CD4-positive, alpha-beta T cell (primary cell): ENCODE measurements at regions not wholly inside any gene's neighbourhood (a gene's known extent, or its start where the extent isn't known, plus 50 kb on each side); places are given as distances from the start of the nearest gene placed in this dataset.
"Not testable (repeated sequence)": the region's sequence is repeated elsewhere in the genome, so short reads cannot be mapped to it uniquely, and the experiment has no call there.

Source experiments
- ATAC-seq: fragments of 200-7000 bp; cut with Tn5 transposase; one replicate; pipeline ENCODE4 v1.10.0; 2022; ENCODE audit warnings: mild to moderate bottlenecking; ENCODE audit not compliant: poor library complexity
- CTCF ChIA-PET: fragments of 350-600 bp; sonication (Branson Sonifier 250); formaldehyde crosslinking; loops from one replicate; lab custom pipeline; 2021; ENCODE audit warnings: antibody characterized with exemption, inconsistent platforms; lab: Charles Lee
- POLR2A ChIA-PET: fragments of 350-600 bp; sonication (Branson Sonifier 250); formaldehyde crosslinking; loops from one replicate; lab custom pipeline; 2021; ENCODE audit warnings: antibody characterized with exemption, inconsistent platforms; lab: Charles Lee
- DNase-seq, 14 experiments: peaks; one replicate each; pipeline ENCODE4 v3.0.0-alpha.2; 2013 to 2020; ENCODE audit warnings: mixed read lengths in 2 of 14
- H3K27ac ChIP-seq, 2 donors: one replicate each; pipeline versions ENCODE4 v1.5.1 to v1.7.0; 2013; ENCODE audit warnings: low read length in 2 of 2, low read depth in 1 of 2, mild to moderate bottlenecking in 1 of 2
- H3K27me3 ChIP-seq, 2 experiments: 1 replicate in 1 of 2; 2 replicates in 1 of 2; pipeline versions ENCODE4 v1.6.1 to v1.7.0; 2013; ENCODE audit warnings: low read length in 2 of 2, control low read depth in 1 of 2, mild to moderate bottlenecking in 1 of 2, moderate library complexity in 1 of 2; ENCODE audit not compliant: insufficient read depth in 2 of 2, control insufficient read depth in 1 of 2
- H3K36me3 ChIP-seq: one replicate; pipeline ENCODE4 v1.6.1; 2013; ENCODE audit warnings: low read length, control low read depth; ENCODE audit not compliant: insufficient read depth
- H3K4me1 ChIP-seq: one replicate; pipeline ENCODE4 v1.6.1; 2013; ENCODE audit warnings: low read length, control low read depth; ENCODE audit not compliant: insufficient read depth
- H3K4me3 ChIP-seq: one replicate; pipeline ENCODE4 v1.5.1; 2013; ENCODE audit warnings: mild to moderate bottlenecking, low read length, moderate library complexity
- H3K9me3 ChIP-seq, 2 experiments: 1 replicate in 1 of 2; 2 replicates in 1 of 2; pipeline versions ENCODE4 v1.6.1 to v1.7.0; 2013; ENCODE audit warnings: low read length in 2 of 2, mild to moderate bottlenecking in 2 of 2, control low read depth in 1 of 2, moderate library complexity in 1 of 2; ENCODE audit not compliant: control insufficient read depth in 1 of 2, insufficient read depth in 1 of 2
- H3K27ac Mint-ChIP-seq: one replicate; pipeline ENCODE4 v1.8.0; 2020; ENCODE audit warnings: mixed read lengths
- H3K27me3 Mint-ChIP-seq: one replicate; pipeline ENCODE4 v1.8.0; 2021; ENCODE audit warnings: mixed read lengths
- H3K36me3 Mint-ChIP-seq: one replicate; pipeline ENCODE4 v1.8.0; 2021; ENCODE audit warnings: low read depth, mixed read lengths
- H3K4me1 Mint-ChIP-seq: one replicate; pipeline ENCODE4 v1.8.0; 2021; ENCODE audit warnings: low read depth, mixed read lengths
- H3K4me3 Mint-ChIP-seq: one replicate; pipeline ENCODE4 v1.8.0; 2020; ENCODE audit warnings: mild to moderate bottlenecking, mixed read lengths
- H3K9me3 Mint-ChIP-seq: one replicate; pipeline ENCODE4 v1.8.0; 2020; ENCODE audit warnings: mixed read lengths
- CTCF ChIP-seq: fragments of 200-600 bp; IDR thresholded peaks from one replicate; pipeline ENCODE4 v1.8.0; 2022; ENCODE audit warnings: antibody characterized with exemption, mild to moderate bottlenecking
- intact Hi-C, 2 experiments: fragments of 100-400 bp; cut with DNase I in 1 of 2; cut with micrococcal nuclease in 1 of 2; formaldehyde crosslinking; loops; one replicate each; pipeline versions ENCODE4 v1.15.1 to v1.9.0; 2023 to 2025; cut with DNase I, micrococcal nuclease

DNA sequence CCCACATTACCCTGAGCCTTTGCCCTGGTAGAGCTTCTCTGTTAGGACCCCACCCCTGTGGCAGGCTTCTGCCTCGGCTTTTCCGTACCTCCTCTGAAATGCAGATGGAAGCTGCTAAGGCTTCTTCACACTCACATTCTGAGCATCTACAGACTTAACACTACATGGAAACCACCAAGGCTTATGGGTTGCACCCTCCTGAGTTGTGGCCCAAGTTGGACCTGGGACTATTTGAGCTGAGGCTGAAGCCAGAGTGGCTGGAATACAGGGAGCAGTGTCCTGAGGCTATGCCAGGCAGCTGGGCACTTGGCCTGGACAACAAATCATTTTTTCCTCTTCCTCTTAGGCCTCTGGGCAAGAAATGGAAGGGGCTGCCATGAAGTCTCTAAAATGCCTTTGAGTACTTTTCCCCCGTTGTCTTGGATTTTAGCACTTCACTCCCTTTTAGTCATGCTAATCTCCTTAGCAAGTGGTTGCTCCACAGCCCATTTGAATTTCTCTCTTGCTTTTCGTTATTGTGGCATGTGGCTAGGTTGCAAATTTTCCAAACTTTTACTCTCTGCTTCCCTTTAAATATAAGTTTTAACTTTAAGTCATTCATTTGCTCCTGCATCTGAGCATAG lies 114.8 kb upstream of the FIBIN start:
- H3K36me3 ChIP-seq = no peaks in the 10 kb centered on the region
- no peak for TF ChIP-seq CTCF
- H3K27me3 ChIP-seq = no peaks in the 10 kb centered on the region
- intact Hi-C loops = no loop called here
- ChIA-PET CTCF (no interaction called here), POLR2A (no interaction called here)
- no peak overlapping the region for H3K27ac ChIP-seq
- no peaks in the 10 kb centered on the region for H3K4me1 Mint-ChIP-seq
- no peak overlapping the region for H3K4me3 Mint-ChIP-seq
- H3K4me3 ChIP-seq = no peak overlapping the region
- no peaks in the 10 kb centered on the region for H3K27me3 Mint-ChIP-seq
- H3K9me3 ChIP-seq = peaks cover 0 to 14% of the 10 kb centered on the region in 2 experiments
- H3K27ac Mint-ChIP-seq = no peak overlapping the region
- ATAC-seq = no peak
- H3K4me1 ChIP-seq = no peaks in the 10 kb centered on the region
- no peaks in the 10 kb centered on the region for H3K36me3 Mint-ChIP-seq
- peak in 1 of 14 experiments; percentile 2 for DNase-seq
- H3K9me3 Mint-ChIP-seq = peaks cover 18% of the 10 kb centered on the region

- H3K4me3 Mint-ChIP-seq, H3K4me1 Mint-ChIP-seq, POLR2A ChIA-PET, H3K36me3 Mint-ChIP-seq, intact Hi-C loops, H3K27me3 ChIP-seq, ATAC-seq, H3K36me3 ChIP-seq, H3K4me1 ChIP-seq, CTCF ChIA-PET, H3K4me3 ChIP-seq, H3K27ac ChIP-seq, H3K27ac Mint-ChIP-seq, H3K27me3 Mint-ChIP-seq: not testable (repeated sequence)
- H3K9me3 Mint-ChIP-seq = peaks cover 21% of the 10 kb centered on the region
- peaks cover 0 to 15% of the 10 kb centered on the region in 2 experiments for H3K9me3 ChIP-seq
- DNase-seq = peak in 1 of 14 experiments; percentile 2
These were observed 111.5 kb upstream of the FIBIN start for GRCh38 chr11:26882363-26882880.

- CTCF ChIA-PET = no interaction called here
- no peak for TF ChIP-seq CTCF
These were observed 102.4 kb upstream of the FIBIN start for GRCh38 chr11:26891501-26891900.

DNA sequence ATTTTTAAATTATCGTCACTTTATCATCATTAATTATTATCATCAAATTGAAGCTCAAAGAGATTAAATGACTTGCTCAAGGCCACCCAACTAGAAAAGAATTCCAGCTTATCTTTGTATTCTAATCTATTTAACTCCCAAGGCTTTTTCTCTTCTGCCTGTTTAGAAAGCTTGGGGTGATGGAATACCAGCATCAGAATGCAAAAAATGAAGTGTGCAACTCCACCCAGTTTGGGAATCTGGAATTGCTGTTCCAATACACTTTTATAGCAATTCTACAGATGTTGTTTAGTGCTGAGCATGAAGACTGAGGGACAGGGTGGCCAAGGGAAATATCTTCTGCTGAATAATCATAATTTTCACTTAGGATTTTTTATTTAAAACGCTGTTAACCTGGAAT lies 97.2 kb upstream of the FIBIN start:
- Mint-ChIP-seq H3K27ac (no peak overlapping the region), H3K36me3 (no peaks in the 10 kb centered on the region), H3K4me1 (no peaks in the 10 kb centered on the region), H3K9me3 (no peaks in the 10 kb centered on the region), H3K4me3 (no peak overlapping the region), H3K27me3 (no peaks in the 10 kb centered on the region)
- Histone ChIP-seq H3K4me3 (no peak overlapping the region), H3K27me3 (no peaks in the 10 kb centered on the region), H3K36me3 (no peaks in the 10 kb centered on the region), H3K9me3 (no peaks in the 10 kb centered on the region), H3K27ac (no peak overlapping the region), H3K4me1 (no peaks in the 10 kb centered on the region)
- DNase-seq = no peak
- ChIA-PET CTCF (no interaction called here), POLR2A (no interaction called here)
- intact Hi-C loops = no loop called here
- TF ChIP-seq CTCF = no peak
- no peak for ATAC-seq

More at GRCh38 chr11:26891501-26891900, 102.4 kb upstream of the FIBIN start:
- POLR2A ChIA-PET = no interaction called here
- Histone ChIP-seq H3K27me3 (no peaks in the 10 kb centered on the region), H3K4me3 (no peak overlapping the region), H3K4me1 (no peaks in the 10 kb centered on the region), H3K9me3 (no peaks in the 10 kb centered on the region), H3K36me3 (no peaks in the 10 kb centered on the region), H3K27ac (no peak overlapping the region)
- no peak for DNase-seq
- no peaks in the 10 kb centered on the region for H3K36me3 Mint-ChIP-seq
- peaks cover 7% of the 10 kb centered on the region for H3K9me3 Mint-ChIP-seq
- H3K27me3 Mint-ChIP-seq = no peaks in the 10 kb centered on the region
- no peak overlapping the region for H3K27ac Mint-ChIP-seq
- H3K4me1 Mint-ChIP-seq = no peaks in the 10 kb centered on the region
- no peak for ATAC-seq
- intact Hi-C loops = no loop called here
- no peak overlapping the region for H3K4me3 Mint-ChIP-seq
